RWPE2 (cell line): ENCODE measurements at regions not wholly inside any gene's neighbourhood (a gene's known extent, or its start where the extent isn't known, plus 50 kb on each side); places are given as distances from the start of the nearest gene placed in this dataset.

ENCODE experiments used
- ATAC-seq: fragments of 200-7000 bp; cut with Tn5 transposase; 3 replicates; pipeline ENCODE4 v1.9.1; 2021; ENCODE audit warnings: low read depth
- DNase-seq: peaks from one replicate; pipeline ENCODE4 v3.0.0-alpha.2; 2020; ENCODE audit warnings: low spot score
- H3K27ac ChIP-seq: fragments of 450-650 bp; 2 replicates; pipeline ENCODE4 v1.5.1; 2017; ENCODE audit warnings: mild to moderate bottlenecking; ENCODE audit not compliant: poor library complexity, severe bottlenecking
- H3K27me3 ChIP-seq: fragments of 250-450 bp; sonication (Bioruptor Pico); 2 replicates; pipeline ENCODE4 v1.5.1; 2021; ENCODE audit warnings: mild to moderate bottlenecking, moderate library complexity; ENCODE audit not compliant: insufficient read depth, poor library complexity, severe bottlenecking
- H3K36me3 ChIP-seq: fragments of 250-450 bp; sonication (Bioruptor Pico); 2 replicates; pipeline ENCODE4 v1.5.1; 2020; ENCODE audit warnings: low read depth, mild to moderate bottlenecking, moderate library complexity
- H3K4me1 ChIP-seq: fragments of 250-450 bp; sonication (Bioruptor Pico); 2 replicates; pipeline ENCODE4 v1.5.1; 2021; ENCODE audit warnings: mild to moderate bottlenecking, moderate library complexity; ENCODE audit not compliant: insufficient read depth, poor library complexity, severe bottlenecking
- H3K4me3 ChIP-seq: fragments of 250-450 bp; sonication (Bioruptor Pico); 2 replicates; pipeline ENCODE4 v1.5.1; 2021; ENCODE audit warnings: mild to moderate bottlenecking, moderate library complexity; ENCODE audit not compliant: severe bottlenecking
- H3K9me3 ChIP-seq: fragments of 250-450 bp; sonication (Bioruptor Pico); 2 replicates; pipeline ENCODE4 v1.5.1; 2021; ENCODE audit warnings: mild to moderate bottlenecking, moderate library complexity; ENCODE audit not compliant: severe bottlenecking
- CTCF ChIP-seq: fragments of 450-650 bp; IDR thresholded peaks from one replicate; pipeline ENCODE4 v1.5.1; 2017; ENCODE audit warnings: mild to moderate bottlenecking, moderate library complexity; ENCODE audit not compliant: poor library complexity, severe bottlenecking

DNA sequence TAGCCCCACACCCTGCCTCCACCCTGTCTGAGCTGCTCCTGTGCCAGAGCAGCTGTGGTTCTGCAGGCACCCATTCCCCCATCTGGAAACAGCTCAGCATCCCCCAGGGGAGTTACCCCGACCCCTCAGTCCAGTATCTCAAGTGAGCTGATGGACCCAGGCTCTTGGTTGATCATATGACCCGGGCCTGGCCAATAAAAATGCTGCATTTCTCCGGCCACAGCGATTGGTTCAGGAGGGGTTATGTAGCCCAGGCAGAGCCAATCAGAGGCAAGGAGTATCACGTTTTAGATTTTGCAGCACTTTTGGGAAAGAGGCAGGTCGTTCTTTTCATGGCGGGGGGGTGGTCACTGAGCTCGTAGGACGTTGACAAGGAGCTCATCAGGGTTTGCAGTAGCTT, 120.8 kb downstream of the TPRA1 start:
- H3K27ac ChIP-seq, result no peak overlapping the region
- H3K4me3 ChIP-seq, result no peak overlapping the region
- no peaks in the 10 kb centered on the region for H3K36me3 ChIP-seq
- TF ChIP-seq CTCF, result no peak
- H3K4me1 ChIP-seq, result no peaks in the 10 kb centered on the region
- H3K27me3 ChIP-seq, result no peaks in the 10 kb centered on the region
- no peaks in the 10 kb centered on the region for H3K9me3 ChIP-seq
- no peak for ATAC-seq
- no peak for DNase-seq

DNA sequence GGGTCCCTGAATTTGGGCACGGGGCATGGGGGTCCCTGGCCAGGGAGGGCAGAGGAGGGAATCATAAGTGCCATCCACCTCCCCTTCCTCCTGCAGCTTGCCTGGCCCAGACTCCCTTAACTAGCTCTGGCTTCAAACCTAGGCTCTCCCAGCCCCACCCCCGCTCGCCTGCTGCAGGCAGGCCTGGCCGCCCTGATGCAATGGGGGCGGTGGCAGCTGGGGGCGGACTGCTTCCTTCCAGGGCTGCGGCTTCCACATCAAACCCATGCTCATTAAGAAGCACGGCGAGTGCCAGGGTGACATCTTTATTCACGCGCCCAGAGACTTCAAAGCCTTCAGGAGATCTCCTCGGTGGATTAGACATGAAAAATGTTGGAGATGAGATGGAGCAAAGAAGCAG, 123.1 kb downstream of the TPRA1 start:
- no peak for TF ChIP-seq CTCF
- no peaks in the 10 kb centered on the region for H3K4me1 ChIP-seq
- ATAC-seq (no peak), DNase-seq (no peak)
- H3K27me3 ChIP-seq, result no peaks in the 10 kb centered on the region
- H3K36me3 ChIP-seq, result no peaks in the 10 kb centered on the region
- no peaks in the 10 kb centered on the region for H3K9me3 ChIP-seq
- H3K4me3 ChIP-seq, result no peak overlapping the region
- no peak overlapping the region for H3K27ac ChIP-seq

- H3K27me3 ChIP-seq, result no peaks in the 10 kb centered on the region
- H3K4me1 ChIP-seq, result no peaks in the 10 kb centered on the region
- H3K27ac ChIP-seq, result no peak overlapping the region
- DNase-seq (no peak), ATAC-seq (peak; percentile 26; the same call in 1 of the 3 replicates)
- no peaks in the 10 kb centered on the region for H3K36me3 ChIP-seq
- no peaks in the 10 kb centered on the region for H3K9me3 ChIP-seq
- no peak overlapping the region for H3K4me3 ChIP-seq
- no peak for TF ChIP-seq CTCF
These were observed 125.9 kb downstream of the TPRA1 start for GRCh38 chr3:127464642-127465041.

DNA sequence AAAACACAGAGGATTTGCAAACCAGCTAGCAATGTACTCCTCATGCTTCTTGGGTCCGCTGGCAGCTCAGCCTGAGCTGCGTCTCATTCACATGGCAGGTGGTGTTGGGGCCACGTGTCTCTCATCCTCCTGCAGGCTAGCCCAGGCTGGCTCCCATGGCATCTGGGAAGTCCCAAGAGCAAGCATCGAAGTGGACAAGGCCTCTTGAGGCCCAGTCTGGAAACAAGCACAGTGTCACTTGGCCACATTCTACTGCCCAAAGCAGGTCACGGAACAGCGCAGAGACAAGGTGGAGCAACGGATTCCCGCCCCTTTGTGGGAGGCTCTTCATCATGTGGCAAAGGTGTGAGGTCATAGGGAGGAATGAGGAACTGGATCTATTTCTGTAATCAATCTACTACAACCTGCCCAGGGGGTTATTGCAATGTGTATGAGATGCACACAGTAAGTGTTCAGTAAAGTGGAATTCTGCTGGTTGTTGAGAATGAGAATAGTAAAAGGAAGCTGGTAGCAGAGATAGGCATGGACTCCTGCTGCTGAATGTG, 128.3 kb downstream of the TPRA1 start:
- no peak for TF ChIP-seq CTCF
- Histone ChIP-seq H3K27me3 (no peaks in the 10 kb centered on the region), H3K27ac (no peak overlapping the region), H3K9me3 (no peaks in the 10 kb centered on the region), H3K36me3 (no peaks in the 10 kb centered on the region), H3K4me3 (no peak overlapping the region), H3K4me1 (peaks cover 5% of the 10 kb centered on the region)
- ATAC-seq, result no peak
- DNase-seq, result no peak

DNA sequence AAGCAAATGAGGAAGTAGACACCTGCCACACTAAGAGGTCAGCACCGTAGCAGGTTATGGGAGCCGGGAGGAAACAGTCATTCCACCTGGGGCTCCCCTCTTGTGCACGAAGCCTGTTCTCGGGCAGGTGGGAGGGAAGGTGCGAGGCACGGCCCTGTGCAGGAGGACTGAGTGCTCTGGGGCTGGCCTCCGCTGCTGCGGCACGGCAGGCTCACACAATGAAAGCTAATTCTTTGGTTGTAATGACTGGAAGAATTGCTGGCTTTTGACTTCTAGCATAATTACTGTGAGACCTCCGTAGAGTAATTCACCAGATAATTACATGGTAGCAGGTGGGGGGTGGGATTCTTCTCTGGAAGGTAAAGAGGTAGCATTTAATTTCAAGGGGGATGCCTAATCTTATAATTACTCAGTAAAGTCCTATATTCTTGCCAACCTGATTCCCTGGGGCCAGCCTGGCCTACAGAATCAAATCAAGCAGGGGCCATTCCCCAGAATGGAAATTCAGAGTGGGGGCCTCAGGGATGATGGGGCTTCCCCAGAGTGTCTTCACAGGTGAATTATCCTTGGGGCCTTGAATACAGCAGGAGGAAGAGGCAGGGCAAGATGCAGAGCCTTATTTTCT, 129.1 kb downstream of the TPRA1 start:
- ATAC-seq (no peak), DNase-seq (no peak)
- TF ChIP-seq CTCF, result no peak

More for the DNA sequence above, 129.1 kb downstream of the TPRA1 start:
- H3K9me3 ChIP-seq, result no peaks in the 10 kb centered on the region
- no peak overlapping the region for H3K27ac ChIP-seq
- H3K4me3 ChIP-seq, result no peak overlapping the region
- H3K4me1 ChIP-seq, result peaks cover 6% of the 10 kb centered on the region
- no peaks in the 10 kb centered on the region for H3K36me3 ChIP-seq
- no peaks in the 10 kb centered on the region for H3K27me3 ChIP-seq
